GM23338 (cell line): ENCODE measurements at regions not wholly inside any gene's neighbourhood (a gene's known extent, or its start where the extent isn't known, plus 50 kb on each side); places are given as distances from the start of the nearest gene placed in this dataset.

Experiments
- ATAC-seq: fragments of 200-7000 bp; cut with Tn5 transposase; 3 replicates; pipeline ENCODE4 v1.9.1; 2020
- DNase-seq: peaks from one replicate; pipeline ENCODE4 v3.0.0-alpha.2; 2015; ENCODE audit warnings: low spot score
- H2AFZ ChIP-seq: fragments of 200-600 bp; sonication (generic); 2 replicates; pipeline ENCODE4 v1.8.0; 2016; ENCODE audit warnings: antibody characterized with exemption, mild to moderate bottlenecking, moderate library complexity
- H3F3A ChIP-seq: fragments of 200-600 bp; sonication (generic); replicated peaks from 2 replicates; pipeline ENCODE4 v1.8.0; 2017; ENCODE audit warnings: antibody characterized with exemption, mixed run types, low read depth
- H3K27ac ChIP-seq: fragments of 200-600 bp; sonication (generic); 2 replicates; pipeline ENCODE4 v1.6.1; 2016; ENCODE audit warnings: low read depth
- H3K27me3 ChIP-seq: fragments of 200-600 bp; sonication (generic); 2 replicates; pipeline ENCODE4 v1.8.0; 2016; ENCODE audit warnings: mild to moderate bottlenecking, mixed run types, moderate library complexity; ENCODE audit not compliant: insufficient read depth
- H3K36me3 ChIP-seq: fragments of 200-600 bp; sonication (generic); 2 replicates; pipeline ENCODE4 v1.8.0; 2016; ENCODE audit warnings: mild to moderate bottlenecking; ENCODE audit not compliant: insufficient read depth
- H3K4me1 ChIP-seq: fragments of 200-600 bp; sonication (generic); 2 replicates; pipeline ENCODE4 v1.8.0; 2016; ENCODE audit warnings: mild to moderate bottlenecking, moderate library complexity; ENCODE audit not compliant: insufficient read depth
- H3K4me2 ChIP-seq: fragments of 200-600 bp; sonication (generic); 2 replicates; pipeline ENCODE4 v1.7.1; 2017; ENCODE audit warnings: mixed run types
- H3K4me3 ChIP-seq: fragments of 200-600 bp; sonication (generic); 2 replicates; pipeline ENCODE4 v1.6.1; 2016; ENCODE audit warnings: mixed run types
- H3K79me2 ChIP-seq: fragments of 200-600 bp; sonication (generic); replicated peaks from 2 replicates; pipeline ENCODE4 v1.8.0; 2017; ENCODE audit warnings: mild to moderate bottlenecking; ENCODE audit not compliant: insufficient read depth
- H3K9me2 ChIP-seq: fragments of 200-600 bp; sonication (generic); 2 replicates; pipeline ENCODE4 v1.8.0; 2017; ENCODE audit not compliant: insufficient read depth
- H4K20me1 ChIP-seq: fragments of 200-600 bp; sonication (generic); replicated peaks from 2 replicates; pipeline ENCODE4 v1.8.0; 2017; ENCODE audit warnings: mild to moderate bottlenecking; ENCODE audit not compliant: insufficient read depth
- H3K27ac Mint-ChIP-seq: 2 replicates; pipeline ENCODE4 v1.8.0; 2020; ENCODE audit warnings: inconsistent platforms, mild to moderate bottlenecking, moderate library complexity, mixed read lengths
- H3K27me3 Mint-ChIP-seq: 3 replicates; pipeline ENCODE4 v1.8.0; 2022; ENCODE audit warnings: low read depth, mild to moderate bottlenecking, moderate library complexity, mixed read lengths, inconsistent platforms; ENCODE audit not compliant: insufficient read depth, poor library complexity
- H3K36me3 Mint-ChIP-seq: 3 replicates; pipeline ENCODE4 v1.8.0; 2021; ENCODE audit warnings: low read depth, mild to moderate bottlenecking, inconsistent platforms, moderate library complexity, mixed read lengths
- H3K4me1 Mint-ChIP-seq: 3 replicates; pipeline ENCODE4 v1.8.0; 2020; ENCODE audit warnings: mild to moderate bottlenecking, inconsistent platforms, mixed read lengths
- H3K4me3 Mint-ChIP-seq: 3 replicates; pipeline ENCODE4 v1.8.0; 2021; ENCODE audit warnings: moderate library complexity, mild to moderate bottlenecking, inconsistent platforms, mixed read lengths
- H3K9me3 Mint-ChIP-seq: 3 replicates; pipeline ENCODE4 v1.8.0; 2020; ENCODE audit warnings: moderate library complexity, mild to moderate bottlenecking, inconsistent platforms, mixed read lengths
- CREB1 ChIP-seq: fragments of 250-450 bp; sonication (Bioruptor Pico); IDR thresholded peaks from 2 replicates; pipeline ENCODE4 v1.5.0; 2020; ENCODE audit warnings: low read depth, mild to moderate bottlenecking, moderate library complexity
- EZH2phosphoT487 ChIP-seq: fragments of 200-600 bp; sonication (generic); IDR thresholded peaks from one replicate; pipeline ENCODE4 v1.8.1; 2018; ENCODE audit warnings: antibody characterized with exemption; ENCODE audit not compliant: unreplicated experiment
- JUNB ChIP-seq: IDR thresholded peaks from one replicate; pipeline ENCODE4 v1.6.1; 2016; ENCODE audit warnings: antibody characterized with exemption; ENCODE audit not compliant: unreplicated experiment
- NANOG ChIP-seq: IDR thresholded peaks from 2 replicates; pipeline ENCODE4 v1.6.1; 2016; ENCODE audit warnings: antibody characterized with exemption, borderline replicate concordance
- POLR2AphosphoS5 ChIP-seq: IDR thresholded peaks from 2 replicates; pipeline ENCODE4 v1.6.1; 2016; ENCODE audit warnings: antibody characterized with exemption, low read depth
- REST ChIP-seq: IDR thresholded peaks from one replicate; pipeline ENCODE4 v1.6.1; 2018; ENCODE audit warnings: antibody characterized with exemption; ENCODE audit not compliant: unreplicated experiment
- ZNF114 ChIP-seq: fragments of 250-450 bp; sonication (Bioruptor Pico); IDR thresholded peaks from 2 replicates; pipeline ENCODE4 v1.5.0; 2020; ENCODE audit warnings: mild to moderate bottlenecking, moderate library complexity
- ZNF331 ChIP-seq: fragments of 250-450 bp; sonication (Bioruptor Pico); IDR thresholded peaks from 2 replicates; pipeline ENCODE4 v1.5.0; 2020; ENCODE audit warnings: low read depth, mild to moderate bottlenecking, moderate library complexity
- TF ChIP-seq, protein P1 (sequence below), 2 experiments: fragments of 200-600 bp in 1 of 2; sonication (generic) in 1 of 2; conservative IDR thresholded peaks; 2 replicates each; pipeline versions ENCODE4 v1.5.1 to v1.6.1; 2016 to 2017; ENCODE audit warnings: antibody characterized with exemption in 2 of 2, low read depth in 2 of 2, mild to moderate bottlenecking in 2 of 2, moderate library complexity in 1 of 2
- TF ChIP-seq, protein P2 (sequence below): fragments of 250-450 bp; sonication (Bioruptor Pico); IDR thresholded peaks from 2 replicates; pipeline ENCODE4 v1.5.0; 2020; ENCODE audit warnings: mild to moderate bottlenecking, moderate library complexity

- no peak for TF ChIP-seq JUNB
- no peak for TF ChIP-seq ZNF114 (CRISPR knock-in tag)
- TF ChIP-seq, protein P1, sequence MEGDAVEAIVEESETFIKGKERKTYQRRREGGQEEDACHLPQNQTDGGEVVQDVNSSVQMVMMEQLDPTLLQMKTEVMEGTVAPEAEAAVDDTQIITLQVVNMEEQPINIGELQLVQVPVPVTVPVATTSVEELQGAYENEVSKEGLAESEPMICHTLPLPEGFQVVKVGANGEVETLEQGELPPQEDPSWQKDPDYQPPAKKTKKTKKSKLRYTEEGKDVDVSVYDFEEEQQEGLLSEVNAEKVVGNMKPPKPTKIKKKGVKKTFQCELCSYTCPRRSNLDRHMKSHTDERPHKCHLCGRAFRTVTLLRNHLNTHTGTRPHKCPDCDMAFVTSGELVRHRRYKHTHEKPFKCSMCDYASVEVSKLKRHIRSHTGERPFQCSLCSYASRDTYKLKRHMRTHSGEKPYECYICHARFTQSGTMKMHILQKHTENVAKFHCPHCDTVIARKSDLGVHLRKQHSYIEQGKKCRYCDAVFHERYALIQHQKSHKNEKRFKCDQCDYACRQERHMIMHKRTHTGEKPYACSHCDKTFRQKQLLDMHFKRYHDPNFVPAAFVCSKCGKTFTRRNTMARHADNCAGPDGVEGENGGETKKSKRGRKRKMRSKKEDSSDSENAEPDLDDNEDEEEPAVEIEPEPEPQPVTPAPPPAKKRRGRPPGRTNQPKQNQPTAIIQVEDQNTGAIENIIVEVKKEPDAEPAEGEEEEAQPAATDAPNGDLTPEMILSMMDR (conservative IDR thresholded peaks at IDR 0.05; ENCODE audit: low read depth in 2 of 2) = no peak
- TF ChIP-seq REST = no peak
- TF ChIP-seq NANOG = no peak
Measured at GRCh38 chr18:56217406-56217805, 421.0 kb downstream of the TXNL1 start (continued).

- Histone ChIP-seq H2AFZ (no peak overlapping the region), H3K4me1 (peaks cover 7% of the 10 kb centered on the region; the same call in 1 of the 2 replicates), H3K9me2 (peaks cover 11% of the 10 kb centered on the region), H3K27ac (no peak overlapping the region), H3F3A (no peaks in the 10 kb centered on the region), H3K36me3 (no peaks in the 10 kb centered on the region), H3K79me2 (no peaks in the 10 kb centered on the region), H3K27me3 (no peaks in the 10 kb centered on the region), H3K4me2 (no peak overlapping the region), H3K4me3 (no peak overlapping the region), H4K20me1 (no peaks in the 10 kb centered on the region)
- no peaks in the 10 kb centered on the region for H3K27me3 Mint-ChIP-seq
- DNase-seq (no peak), ATAC-seq (no peak)
- no peaks in the 10 kb centered on the region for H3K36me3 Mint-ChIP-seq
- peaks cover 3% of the 10 kb centered on the region; the same call in 1 of the 3 replicates for H3K9me3 Mint-ChIP-seq
- no peak overlapping the region for H3K27ac Mint-ChIP-seq
- H3K4me1 Mint-ChIP-seq = peaks cover 6% of the 10 kb centered on the region; the same call in 2 of the 3 replicates
- H3K4me3 Mint-ChIP-seq = no peak overlapping the region
- TF ChIP-seq POLR2AphosphoS5 (no peak), ZNF331 (CRISPR knock-in tag) (no peak), ZNF114 (CRISPR knock-in tag) (no peak), CREB1 (CRISPR knock-in tag) (no peak), NANOG (no peak), EZH2phosphoT487 (no peak)
- TF ChIP-seq, protein P2, sequence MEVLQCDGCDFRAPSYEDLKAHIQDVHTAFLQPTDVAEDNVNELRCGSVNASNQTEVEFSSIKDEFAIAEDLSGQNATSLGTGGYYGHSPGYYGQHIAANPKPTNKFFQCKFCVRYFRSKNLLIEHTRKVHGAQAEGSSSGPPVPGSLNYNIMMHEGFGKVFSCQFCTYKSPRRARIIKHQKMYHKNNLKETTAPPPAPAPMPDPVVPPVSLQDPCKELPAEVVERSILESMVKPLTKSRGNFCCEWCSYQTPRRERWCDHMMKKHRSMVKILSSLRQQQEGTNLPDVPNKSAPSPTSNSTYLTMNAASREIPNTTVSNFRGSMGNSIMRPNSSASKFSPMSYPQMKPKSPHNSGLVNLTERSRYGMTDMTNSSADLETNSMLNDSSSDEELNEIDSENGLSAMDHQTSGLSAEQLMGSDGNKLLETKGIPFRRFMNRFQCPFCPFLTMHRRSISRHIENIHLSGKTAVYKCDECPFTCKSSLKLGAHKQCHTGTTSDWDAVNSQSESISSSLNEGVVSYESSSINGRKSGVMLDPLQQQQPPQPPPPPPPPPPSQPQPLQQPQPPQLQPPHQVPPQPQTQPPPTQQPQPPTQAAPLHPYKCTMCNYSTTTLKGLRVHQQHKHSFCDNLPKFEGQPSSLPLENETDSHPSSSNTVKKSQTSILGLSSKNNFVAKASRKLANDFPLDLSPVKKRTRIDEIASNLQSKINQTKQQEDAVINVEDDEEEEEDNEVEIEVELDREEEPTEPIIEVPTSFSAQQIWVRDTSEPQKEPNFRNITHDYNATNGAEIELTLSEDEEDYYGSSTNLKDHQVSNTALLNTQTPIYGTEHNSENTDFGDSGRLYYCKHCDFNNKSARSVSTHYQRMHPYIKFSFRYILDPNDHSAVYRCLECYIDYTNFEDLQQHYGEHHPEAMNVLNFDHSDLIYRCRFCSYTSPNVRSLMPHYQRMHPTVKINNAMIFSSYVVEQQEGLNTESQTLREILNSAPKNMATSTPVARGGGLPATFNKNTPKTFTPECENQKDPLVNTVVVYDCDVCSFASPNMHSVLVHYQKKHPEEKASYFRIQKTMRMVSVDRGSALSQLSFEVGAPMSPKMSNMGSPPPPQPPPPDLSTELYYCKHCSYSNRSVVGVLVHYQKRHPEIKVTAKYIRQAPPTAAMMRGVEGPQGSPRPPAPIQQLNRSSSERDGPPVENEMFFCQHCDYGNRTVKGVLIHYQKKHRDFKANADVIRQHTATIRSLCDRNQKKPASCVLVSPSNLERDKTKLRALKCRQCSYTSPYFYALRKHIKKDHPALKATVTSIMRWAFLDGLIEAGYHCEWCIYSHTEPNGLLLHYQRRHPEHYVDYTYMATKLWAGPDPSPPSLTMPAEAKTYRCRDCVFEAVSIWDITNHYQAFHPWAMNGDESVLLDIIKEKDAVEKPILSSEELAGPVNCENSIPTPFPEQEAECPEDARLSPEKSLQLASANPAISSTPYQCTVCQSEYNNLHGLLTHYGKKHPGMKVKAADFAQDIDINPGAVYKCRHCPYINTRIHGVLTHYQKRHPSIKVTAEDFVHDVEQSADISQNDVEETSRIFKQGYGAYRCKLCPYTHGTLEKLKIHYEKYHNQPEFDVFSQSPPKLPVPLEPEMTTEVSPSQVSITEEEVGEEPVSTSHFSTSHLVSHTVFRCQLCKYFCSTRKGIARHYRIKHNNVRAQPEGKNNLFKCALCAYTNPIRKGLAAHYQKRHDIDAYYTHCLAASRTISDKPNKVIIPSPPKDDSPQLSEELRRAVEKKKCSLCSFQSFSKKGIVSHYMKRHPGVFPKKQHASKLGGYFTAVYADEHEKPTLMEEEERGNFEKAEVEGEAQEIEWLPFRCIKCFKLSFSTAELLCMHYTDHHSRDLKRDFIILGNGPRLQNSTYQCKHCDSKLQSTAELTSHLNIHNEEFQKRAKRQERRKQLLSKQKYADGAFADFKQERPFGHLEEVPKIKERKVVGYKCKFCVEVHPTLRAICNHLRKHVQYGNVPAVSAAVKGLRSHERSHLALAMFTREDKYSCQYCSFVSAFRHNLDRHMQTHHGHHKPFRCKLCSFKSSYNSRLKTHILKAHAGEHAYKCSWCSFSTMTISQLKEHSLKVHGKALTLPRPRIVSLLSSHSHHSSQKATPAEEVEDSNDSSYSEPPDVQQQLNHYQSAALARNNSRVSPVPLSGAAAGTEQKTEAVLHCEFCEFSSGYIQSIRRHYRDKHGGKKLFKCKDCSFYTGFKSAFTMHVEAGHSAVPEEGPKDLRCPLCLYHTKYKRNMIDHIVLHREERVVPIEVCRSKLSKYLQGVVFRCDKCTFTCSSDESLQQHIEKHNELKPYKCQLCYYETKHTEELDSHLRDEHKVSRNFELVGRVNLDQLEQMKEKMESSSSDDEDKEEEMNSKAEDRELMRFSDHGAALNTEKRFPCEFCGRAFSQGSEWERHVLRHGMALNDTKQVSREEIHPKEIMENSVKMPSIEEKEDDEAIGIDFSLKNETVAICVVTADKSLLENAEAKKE = no peak
- TF ChIP-seq, protein P1 (conservative IDR thresholded peaks at IDR 0.05; ENCODE audit: low read depth in 2 of 2) = no peak
Measured at GRCh38 chr18:56214706-56215105, 423.7 kb downstream of the TXNL1 start.
